ENCODE measurements at regions not wholly inside any gene's neighbourhood (a gene's known extent, or its start where the extent isn't known, plus 50 kb on each side); places are given as distances from the start of the nearest gene placed in this dataset.

DNA sequence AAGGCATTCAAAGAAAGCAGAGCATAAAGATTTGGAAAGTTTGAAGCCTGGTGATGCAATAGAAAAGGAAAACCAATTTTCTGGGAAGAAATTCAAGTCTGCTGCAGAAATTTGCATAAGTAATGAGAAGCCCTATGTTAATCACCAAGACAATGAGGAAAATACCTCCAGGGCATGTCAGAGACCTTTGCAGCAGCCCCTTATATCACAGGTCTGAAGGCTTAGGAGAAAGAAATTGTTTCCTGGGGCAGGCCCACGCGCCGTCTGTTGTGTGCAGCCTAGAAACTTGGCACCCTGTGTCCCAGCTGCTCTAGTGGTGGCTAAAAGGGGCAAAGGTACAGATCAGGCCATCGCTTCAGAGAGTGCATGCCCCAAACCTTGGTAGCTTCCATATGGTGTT, 495.3 kb upstream of the CDH6 start:
- DNase-seq: no peak

DNA sequence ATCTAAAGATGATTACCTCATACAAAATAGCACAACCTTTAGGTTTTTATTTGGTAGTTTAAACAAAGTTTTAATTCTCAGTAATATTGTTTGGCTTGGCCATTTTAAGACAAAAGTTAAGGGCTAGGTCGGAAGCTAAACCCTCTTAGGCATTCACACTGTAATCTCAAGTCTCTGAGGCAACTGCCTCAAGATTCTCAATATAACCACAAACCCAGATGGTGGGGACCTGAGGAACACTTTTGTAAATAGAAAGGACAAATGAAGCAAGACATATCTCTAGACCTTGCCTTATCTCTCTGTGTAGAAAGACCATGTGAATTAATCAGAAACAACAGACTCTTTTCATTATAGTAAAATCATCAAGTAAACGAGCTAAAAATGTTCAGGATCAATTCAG, 500.2 kb upstream of the CDH6 start:
- no peak for DNase-seq

DNA sequence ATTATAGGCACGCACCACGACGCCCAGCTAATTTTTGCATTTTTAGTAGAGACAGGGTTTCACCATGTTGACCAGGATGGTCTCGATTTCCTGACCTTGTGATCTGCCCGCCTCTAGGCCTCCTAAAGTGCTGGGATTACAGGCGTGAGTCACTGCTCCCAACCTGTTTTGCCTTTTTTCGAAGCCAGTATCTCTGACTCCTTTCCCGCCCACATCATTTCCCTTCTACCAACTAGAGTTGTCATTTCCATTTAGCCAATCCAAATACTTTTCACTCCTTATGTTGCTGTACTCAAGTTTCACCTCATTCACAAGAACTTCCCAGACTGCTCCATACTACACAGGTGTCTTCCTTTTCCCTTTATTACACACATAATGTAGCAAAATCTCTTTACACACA, 502.6 kb upstream of the CDH6 start:
- no peak for DNase-seq

DNA sequence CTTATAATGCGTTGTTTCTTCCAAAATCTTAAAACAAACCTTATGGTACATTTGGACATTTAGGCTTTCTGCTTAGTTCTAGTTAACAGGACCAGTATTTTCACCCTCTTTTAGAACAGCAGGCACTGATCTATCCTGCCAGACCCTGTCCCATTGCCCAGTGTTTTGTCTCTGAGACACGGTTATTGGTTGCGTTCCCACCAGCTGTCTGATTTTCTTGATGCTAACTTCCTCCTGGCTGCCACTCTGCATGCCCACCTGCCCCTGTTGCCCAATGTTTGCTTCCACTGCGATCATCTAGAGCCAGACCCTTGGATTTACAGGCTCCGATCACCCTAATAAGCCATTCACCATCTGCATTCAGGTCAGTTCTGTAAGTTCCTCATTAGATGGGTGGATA, 506.0 kb upstream of the CDH6 start:
- DNase-seq: no peak

DNA sequence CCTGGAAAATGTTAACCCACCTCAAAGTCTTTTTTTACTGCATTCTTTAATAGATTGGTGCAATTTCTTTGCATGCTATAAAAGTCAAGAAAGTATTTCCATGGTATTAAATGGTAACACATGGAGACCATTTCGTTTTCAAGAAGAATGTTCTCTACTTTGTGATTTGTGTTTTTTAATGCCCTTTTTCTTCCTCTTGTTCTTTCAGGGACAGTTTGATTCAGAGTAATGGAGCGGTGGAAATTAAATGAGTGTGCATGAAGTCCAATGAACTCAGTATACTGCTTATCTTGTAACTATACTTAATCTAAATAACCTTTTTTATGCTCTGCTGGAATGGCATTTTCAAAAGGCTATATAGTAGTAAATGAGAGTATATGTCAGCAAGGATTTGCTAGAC, 507.0 kb upstream of the CDH6 start:
- no peak for DNase-seq

DNA sequence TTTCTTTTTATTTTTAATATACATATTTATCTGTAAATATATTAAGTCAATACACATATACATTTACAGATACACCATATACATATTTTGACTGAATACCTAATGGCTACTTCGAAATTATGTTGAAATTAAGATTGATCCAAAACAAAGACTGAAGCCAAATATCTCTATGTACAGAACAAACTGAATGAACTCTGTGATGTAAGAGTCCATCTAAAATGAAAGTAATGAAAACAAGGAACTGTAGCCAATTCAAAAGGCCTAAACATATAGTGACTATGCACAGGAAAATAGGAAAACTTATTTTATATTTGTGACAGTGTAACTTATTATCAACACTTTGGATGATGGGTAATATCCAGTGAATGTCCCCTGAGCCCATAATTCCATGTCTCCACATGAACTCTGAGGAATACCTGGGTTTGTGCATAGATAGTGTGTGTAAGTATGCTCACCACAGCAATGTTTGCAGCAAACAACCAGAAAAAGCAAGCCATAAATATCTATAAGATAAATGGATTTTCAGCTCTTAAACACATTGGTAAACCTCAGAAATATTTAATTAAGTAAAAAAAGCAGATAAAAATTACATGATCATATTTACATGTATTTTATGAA, 517.2 kb upstream of the CDH6 start:
- no peak for DNase-seq

DNA sequence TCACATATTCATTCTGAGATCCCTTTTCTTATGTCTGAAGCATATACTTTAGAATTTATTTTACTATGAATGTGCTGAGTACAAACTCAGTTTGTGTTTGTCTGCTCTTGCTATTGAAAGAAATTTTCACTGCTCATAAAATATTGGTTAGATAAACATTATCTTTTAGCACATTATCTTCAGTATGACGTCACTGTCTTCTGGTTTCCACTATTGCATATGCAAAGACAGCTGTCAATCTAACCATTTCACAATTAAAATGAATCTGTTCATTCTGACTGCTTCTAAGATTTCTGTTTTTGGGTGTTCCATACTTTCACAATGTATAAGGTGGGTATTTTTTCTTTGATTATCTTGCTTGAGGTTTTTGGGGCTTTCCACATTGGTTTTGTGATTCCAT, 526.2 kb upstream of the CDH6 start:
- DNase-seq: no peak

DNA sequence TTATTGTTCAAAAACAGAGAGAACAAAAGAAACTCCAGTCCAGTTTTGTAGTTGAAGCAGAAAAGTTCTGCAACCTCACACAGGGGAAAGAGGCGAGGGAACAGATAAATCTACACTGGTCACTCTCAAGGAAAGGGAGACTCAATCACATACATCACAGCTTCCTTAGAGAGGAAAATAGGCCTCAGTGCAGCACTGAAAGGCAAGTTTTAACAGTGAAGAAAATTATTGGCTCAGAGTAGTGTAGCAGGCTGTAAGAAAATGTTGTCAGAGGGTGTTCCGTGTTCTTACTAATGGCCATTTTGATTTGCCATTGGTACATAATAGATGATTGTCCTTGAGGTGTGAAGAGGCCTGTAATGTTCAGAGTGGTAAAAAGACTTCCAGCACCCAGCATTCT, 530.0 kb upstream of the CDH6 start:
- DNase-seq: no peak

DNA sequence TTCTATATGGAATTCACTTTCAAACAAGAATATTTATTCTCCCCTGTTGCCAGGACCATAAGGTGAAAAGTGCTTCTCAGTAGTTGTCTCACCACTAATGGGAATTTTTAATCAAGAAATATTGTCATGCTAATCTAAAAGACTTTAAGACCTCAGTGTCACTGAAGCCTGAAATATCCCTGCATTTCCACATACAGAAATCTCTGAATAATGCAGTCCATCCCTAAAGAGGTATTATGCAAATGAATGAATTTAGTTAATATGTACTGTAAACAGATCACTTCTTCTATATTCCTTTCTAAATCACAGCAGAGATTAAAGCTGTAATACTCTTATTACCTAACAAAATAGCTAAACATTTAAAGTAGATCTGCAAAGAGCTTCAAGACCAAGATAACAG, 531.1 kb upstream of the CDH6 start:
- no peak for DNase-seq

DNA sequence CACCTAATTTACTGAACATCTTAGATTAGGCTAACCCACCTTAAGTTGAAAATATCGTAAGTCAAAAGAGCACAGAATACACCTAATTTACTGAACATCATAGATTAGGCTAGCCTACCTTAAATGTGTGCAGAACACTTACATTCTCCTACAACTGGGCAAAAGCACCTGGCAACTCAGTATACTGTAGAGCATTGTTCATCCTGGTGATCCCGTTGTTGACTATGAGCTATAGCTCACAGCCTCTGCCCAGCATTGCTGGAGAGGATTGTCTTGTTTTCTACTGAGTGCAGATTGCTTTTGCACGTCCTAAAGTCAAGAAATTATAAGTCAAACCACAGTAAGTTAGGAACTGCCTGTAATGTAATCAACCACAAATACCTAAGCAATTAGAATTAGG, 531.8 kb upstream of the CDH6 start:
- DNase-seq: no peak

DNA sequence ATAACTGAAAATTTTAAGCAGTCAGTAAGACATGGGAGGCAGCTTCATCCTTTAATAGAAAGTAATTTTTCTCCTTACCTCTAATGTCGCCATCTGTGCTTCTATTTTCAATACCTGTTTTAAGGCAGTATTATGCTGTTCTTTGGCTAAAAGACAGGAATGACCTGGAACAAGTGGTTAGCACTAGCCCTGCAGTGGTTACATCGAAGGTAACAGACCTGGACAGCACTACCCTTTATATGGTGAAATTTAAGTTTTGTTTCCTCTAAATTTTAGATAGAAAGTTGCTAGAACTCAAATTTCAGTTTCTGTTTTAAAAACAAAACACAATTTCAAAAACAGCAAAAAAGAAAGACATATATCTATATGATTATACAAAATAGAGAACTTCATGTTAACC, 534.1 kb upstream of the CDH6 start:
- no peak for DNase-seq

DNA sequence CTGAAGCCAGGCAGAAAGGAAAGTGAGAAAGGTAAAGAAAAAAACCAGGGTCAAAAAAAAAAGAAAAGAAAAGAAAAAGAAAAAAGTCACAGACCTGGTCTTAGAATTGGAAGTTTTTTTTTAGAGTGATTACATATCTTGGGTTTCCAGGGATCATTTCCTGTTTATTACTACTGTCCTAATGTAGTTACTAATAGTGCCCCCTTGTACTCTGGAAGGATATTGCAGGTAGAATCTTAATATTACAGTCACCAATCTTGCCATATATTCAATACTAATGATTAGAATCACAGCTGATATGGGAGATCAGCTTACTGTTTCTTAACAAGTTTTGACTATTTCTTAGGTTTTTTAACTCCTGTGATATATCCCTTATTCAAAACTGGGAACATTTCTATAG, 543.2 kb upstream of the CDH6 start:
- no peak for DNase-seq

DNA sequence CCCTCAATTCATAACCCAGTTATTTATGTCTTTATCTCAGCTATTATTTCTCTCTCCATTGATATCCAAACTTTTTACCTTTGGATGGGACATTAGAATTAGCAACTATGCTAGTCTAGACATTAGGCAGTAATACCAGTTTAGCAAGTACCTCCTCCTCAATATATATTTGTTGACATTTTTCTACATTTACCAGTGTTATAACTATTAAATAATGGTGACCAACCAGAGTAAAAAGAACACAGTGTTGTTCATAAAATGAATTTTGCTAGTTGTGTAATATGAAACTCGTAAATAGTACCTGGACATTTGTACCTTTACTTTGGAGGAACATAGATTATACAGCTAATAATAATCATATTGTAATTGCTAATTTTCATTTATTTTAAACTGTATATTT, 554.6 kb upstream of the CDH6 start:
- no peak for DNase-seq

DNA sequence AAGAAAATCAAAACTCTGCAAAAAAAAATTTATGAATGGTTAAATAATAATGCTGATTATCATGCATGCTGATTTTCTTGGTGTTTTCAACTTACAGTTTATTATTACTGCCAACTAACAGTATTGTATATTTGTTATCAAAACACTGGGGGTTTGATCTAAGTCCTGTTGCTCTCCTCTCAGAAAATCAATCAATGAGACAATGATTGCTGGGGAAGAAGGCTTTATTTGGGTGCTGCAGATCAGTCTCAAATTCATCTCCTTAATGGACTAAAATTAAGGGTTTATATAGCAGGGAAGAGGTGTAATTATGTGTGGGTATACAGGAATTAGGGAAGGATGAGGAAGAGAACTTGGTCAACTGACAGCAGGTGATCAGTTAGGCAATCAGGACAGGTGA, 565.5 kb upstream of the CDH6 start:
- no peak for DNase-seq

DNA sequence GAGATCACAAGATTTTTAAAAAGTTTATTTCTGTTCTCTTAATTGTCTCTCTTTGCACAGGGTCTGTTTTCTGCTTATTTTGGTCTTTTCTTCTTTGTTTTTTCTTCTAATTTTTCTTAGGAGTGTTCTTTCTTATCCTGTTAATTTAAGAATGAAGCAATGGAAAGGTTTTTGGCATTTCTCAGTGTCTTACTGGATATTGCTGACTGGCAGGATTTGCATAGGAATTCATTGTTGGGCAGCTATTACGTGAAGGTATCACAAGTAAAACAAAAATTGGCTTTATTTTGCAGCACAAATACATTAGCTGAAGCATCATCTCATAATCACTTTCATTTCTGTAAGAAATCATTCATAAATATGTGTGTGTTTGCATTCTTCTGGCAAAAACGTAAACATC, 566.9 kb upstream of the CDH6 start:
- DNase-seq: no peak

DNA sequence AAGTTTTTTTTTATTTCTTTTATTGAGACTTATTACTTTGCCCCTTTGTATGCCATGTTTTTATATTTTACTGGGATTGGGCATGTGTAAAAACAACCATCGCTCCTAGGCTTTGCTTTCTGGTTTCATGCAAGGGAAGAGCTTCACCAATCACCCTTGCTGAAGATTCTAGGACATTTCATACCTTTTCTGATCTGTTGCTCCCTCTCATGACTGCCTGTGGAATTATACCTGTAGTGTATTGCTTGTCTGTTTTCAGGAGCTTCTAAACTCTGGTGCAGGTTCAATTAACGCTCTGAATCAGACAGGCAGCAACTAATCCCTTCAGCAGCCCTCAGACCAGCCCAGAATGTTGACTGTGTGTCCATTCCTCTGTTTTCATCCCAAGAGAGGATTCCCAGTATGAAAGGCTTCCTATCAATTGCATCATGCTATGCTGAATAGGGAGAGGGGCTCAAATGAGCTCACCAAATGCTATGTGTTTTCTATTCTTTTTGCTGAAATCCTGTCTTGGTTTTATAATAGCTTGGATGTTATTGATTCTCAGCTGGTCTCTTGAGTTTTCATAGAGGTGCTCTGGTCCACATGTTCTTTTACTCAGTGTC, 572.9 kb upstream of the CDH6 start:
- DNase-seq: no peak

DNA sequence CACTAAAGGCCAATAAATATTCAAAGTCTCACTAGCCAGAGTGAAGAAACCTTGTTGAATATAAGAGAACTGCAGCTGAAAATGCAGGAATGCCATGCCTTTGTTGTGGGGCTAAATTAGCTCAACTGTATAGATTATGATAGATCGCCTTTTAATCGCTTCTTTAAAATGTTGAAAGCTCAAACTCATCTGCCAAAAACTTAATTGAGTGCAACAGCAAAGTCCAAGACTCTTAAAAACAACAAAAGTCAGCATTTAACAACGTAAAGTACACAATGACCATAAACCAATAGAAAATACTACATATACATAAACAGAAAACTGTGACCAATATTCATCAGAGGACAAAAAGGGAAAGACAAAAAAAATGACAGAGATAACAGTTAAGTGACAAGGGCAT, 585.0 kb upstream of the CDH6 start:
- no peak for DNase-seq

DNA sequence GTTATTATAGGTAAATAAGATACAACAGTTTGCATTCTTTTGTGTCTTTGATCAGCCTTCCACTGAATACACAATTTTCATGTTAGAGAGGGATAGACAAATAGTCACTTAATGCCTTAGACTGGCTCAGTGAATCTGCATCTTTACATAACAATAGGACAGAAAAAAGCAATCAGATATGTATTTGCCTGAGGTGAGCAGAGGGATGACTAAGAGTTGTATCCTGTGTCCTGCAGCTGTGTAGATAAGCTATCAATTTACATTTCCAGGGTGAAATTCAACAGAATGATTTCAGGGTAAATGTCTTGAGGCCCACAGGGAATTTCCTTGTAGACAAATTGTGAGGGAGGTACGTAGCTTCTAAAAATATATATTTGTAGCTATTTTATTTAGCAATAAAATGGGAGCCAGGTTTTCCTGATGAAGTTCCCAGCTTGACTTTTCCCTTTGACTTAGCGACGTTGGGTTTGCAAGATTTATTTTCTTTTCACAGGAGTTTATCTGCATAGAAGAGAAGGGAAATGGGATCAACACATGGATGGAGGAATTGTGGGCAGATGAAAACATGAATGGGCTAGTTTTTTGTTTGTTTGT, 586.1 kb upstream of the CDH6 start:
- no peak for DNase-seq

DNA sequence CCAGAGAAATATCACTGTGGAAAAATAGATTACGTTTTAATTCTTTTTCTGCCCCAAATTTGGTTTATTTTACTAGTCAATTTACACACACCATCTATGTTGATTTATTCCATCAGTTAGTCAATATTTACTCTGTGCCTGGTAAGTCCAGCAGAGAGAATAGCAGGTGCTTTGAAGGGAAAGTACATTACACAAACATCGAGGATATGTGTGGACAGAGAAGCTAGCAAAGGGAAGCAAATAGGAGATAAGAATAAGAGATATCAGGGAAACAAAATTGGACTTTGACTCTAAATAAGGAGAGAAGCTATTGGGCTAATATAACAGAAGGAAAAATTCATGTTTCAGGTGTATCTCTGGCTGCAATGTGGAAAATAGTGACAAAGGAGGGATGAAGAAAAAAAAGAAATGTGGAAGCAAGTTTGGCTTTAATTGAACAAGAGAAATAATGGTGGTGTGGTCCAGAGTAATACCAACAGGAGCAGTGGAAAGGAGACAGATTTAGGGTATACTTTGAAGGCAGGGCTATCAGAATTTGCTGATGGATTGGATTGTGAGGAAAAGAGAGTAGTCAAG, 587.7 kb upstream of the CDH6 start:
- no peak for DNase-seq

DNA sequence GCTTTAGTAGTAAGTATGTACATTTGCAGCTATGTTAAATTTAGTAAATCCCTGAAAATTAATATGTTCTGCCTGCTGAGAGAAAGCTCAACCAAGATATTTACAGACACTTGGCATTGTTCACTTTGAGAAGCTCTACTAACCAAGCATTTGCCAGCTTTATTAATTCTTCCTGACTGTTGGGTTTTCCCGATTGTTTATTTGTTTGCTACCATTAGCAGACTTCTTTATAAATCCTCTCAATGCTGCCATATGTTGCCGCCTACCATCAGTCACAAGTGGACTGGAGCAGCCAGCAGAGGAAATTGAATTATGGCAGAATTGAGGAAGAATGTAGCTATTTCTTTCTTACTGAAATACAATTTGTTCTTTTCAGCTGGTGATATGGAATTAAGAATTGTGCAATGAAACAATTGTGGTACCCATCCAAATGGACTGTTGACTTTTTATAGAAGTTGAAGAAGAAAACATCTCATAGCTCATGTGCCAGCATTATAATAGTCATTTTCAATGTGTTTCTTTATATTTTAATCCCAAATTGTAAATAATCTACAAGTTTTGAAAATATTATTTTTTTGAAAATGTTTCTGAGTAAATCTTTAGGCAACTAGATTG, 588.7 kb upstream of the CDH6 start:
- no peak for DNase-seq

DNA sequence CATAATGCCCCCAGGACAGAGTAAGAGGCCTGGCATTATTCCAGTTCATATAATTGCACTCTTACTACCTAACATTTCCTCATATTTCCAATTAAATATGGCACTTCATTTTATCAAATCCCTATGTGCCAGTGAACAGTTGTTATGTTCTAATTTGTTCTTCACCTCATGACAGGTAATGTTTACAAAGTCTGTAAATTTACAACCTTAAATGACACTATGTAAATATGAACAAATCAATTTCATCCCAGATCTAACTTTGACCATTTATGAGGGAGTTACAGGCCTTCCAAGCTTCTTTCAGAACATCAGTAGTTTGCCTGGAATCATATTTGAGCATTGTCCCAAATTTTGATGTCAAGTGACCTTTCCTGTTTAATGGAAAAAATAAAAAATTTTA, 592.6 kb upstream of the CDH6 start:
- DNase-seq: no peak

DNA sequence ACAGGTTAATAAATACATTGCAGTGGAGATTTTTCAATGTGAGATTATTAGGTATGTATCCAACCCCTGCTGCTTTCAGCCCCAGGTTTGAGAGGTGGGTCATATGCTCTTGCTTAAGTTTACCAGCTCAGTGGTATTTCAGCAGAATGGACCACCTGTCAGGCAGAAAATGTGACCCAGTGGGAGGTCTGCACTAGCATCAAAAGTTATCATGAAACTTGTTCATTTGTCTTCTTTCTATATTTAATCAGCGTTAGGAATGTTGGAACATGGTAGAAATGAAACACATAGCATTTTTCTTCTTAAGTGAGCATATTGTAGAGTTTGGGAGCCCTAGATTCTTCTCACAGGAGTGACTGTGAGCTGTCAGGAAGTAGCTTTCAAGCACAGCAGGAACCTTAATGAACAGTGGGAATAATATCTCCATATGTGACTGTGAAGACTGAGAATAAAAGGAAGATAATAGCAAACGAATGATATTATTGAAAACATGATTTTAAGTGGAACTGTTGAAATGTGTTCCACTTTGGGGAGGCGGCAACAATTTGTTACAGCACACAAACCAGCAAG, 596.9 kb upstream of the CDH6 start:
- DNase-seq: no peak

DNA sequence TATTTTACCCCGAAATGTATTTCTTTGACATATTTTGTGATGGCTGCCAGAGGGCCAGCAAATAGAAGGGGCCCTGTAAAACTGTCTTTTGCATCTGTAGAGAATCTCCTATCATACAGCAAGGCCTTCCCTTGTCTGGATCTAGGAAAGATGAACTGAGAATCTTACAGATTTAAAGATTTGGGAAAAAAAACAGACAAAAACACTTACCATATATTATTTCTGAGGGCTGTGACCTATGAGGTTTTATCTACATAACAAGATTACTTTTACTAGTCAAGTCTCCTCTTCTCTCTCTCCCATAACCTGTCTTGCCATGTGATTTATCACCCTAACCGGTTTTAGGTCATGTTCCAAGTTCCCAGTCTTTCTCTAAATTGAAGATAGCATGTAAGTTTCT, 599.2 kb upstream of the CDH6 start:
- no peak for DNase-seq

DNA sequence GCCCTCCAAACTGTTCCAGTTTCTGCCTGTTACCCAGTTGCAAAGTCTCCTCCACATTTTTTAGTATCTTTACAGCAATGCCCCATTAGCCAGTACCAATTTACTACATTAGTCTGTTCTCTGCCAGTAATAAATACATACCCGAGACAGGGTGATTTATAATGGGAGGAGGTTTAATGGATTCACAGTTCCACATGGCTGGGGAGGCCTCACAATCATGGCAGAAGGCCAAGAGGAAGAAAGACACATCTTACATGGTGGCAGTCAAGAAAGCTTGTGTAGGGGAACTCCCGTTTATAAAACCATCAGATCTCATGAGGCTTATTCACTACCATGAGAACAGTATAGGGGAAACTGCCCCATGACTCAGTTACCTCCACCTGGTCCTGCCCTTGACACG, 600.7 kb upstream of the CDH6 start:
- DNase-seq: no peak
